Activated CD4-positive, alpha-beta T cell treated with anti-CD3 and anti-CD28 coated beads, Interleukin-2, amount 50 U/mL, for 16 hours (primary cell): ENCODE measurements at regions not wholly inside any gene's neighbourhood (a gene's known extent, or its start where the extent isn't known, plus 50 kb on each side); places are given as distances from the start of the nearest gene placed in this dataset.
"Not testable (repeated sequence)": the region's sequence is repeated elsewhere in the genome, so short reads cannot be mapped to it uniquely, and the experiment has no call there.

Experiments
- DNase-seq: peaks from one replicate; pipeline ENCODE4 v3.0.0-alpha.2; 2020

DNA sequence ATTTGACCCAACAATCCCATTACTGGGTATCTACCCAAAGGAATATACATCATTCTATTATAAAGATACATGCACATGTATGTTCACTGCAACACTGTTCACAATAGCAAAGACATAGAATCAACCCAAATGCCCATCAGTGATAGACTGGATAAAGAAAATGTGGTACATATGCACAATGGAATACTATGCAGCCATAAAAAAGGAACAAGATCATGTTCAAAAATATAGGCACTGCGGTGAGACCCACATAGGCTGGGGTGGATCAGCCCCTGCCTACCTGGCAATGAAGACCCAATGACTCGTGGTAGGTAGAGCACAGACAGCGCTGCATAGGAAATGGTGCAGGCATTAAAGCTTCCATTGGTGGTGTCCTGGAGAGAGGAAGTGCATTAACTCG is 88.6 kb upstream of the NFIL3 start:
- not testable (repeated sequence) for DNase-seq

DNA sequence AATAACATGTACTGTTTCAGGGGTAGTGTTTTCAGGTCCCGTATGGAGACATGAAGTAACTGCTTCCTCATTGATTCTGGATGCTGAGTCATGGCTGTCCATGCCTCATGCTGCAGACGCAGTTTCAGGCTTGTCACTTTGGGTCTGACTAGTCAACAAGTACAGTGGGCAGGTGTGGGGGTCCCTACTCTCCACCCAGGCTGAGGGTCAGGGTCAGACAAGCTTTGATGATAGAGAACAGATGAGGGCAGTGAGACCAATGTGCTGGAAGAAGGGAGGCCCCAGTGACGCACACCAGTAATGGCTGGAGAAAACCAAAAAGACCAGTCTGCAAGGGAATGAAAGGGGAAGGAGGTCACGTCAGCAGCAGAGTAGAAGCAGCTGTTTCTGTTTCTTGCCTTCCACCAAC is 80.0 kb upstream of the NFIL3 start:
- DNase-seq = no peak

DNA sequence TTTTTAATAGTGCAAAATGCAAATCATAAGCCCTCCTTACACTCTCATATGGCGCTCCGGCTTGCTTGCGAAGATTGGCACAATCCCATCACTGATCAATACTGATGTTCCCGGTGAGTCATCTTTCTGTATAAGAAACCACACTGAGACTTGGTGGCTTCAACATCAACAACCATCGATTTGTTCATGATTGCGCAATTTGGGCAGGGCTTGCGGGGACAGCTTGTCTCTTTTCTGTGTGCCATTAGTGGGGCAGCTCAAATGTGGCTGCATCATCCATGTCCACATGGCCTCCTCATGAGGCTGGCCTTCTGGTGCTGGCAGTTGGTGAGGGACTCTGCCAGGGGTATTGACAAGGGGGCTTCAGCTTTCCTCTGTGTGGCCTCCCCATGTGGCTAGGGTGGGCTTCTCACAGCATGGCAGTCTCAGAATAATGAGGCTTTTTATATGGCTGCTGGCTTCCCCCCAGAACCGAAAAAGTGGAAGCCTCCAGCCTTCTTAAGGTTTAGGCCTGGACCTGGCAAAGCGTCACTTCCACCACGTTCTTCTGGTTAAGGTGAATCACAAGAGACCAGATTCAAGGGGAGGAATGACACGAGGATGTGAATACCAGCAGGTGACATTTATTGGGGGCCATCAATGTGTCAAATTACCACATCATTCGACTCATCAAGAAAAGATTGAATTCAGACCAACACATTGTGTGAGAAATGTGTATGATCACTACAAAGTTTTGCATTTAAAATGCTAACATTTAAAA is 79.5 kb upstream of the NFIL3 start:
- DNase-seq = no peak

DNA sequence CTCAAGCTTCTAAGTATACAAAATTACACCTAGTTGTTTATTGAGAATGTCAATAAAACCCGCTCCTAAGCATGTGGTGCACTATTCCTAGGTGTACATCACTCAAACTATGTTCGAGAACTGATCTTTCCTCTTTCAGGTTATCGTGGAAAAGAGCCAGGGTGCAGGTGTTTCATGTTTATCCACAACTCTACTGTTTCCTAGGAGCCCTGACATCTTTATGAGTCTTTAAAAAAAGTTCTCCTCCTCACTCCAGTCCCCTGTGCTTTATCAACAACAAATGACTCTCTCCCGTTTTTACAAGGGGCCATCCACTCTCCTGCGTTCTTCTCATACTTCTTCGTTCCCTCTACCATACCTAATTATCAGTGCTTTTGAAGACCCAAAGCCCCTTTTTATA is 78.8 kb upstream of the NFIL3 start:
- DNase-seq = no peak

DNA sequence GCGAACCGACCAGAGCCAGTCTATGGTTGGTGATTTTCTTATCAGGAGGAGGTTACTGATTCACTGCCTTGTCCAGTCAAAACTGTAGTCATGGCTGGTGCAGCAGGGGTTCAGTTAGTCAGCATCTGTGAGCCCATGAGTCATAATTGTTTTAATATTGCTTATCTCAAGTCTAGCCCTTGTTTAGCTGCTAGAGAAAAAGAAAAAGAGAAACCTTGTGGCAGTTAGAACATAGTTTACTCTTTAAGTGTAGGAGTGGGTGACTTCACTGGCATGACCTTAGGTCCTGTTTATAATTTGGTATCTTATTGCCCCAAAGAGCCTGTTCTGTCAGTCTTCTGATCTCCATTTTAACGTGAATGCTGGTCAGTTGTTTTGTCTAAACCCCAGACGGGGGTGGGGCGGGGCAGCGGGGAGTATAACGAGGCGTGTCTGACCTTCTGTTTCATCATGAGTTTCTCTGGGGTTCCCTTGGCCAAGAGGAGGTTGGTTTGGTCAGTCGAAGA is 76.9 kb upstream of the NFIL3 start:
- DNase-seq = peak; percentile 80

DNA sequence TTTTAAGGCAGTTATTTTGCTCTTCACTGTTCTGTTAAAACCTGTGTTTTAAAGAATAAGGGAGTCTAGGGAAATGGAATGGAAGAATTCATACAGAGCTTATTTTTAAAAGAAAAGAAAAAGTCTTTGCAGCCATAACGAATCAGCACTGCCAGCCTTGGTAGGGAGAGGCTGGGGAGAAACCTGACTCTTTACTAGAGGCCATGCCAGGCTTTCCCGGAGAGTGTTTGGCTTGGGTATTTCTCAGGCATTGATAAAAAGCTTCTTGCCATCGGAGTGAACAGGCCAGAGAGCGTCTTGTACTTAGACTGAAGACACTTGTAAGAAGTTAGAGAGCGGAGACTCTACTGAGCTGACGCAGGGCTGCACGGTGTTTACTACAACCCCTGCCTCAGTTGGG is 72.7 kb upstream of the NFIL3 start:
- DNase-seq = no peak

DNA sequence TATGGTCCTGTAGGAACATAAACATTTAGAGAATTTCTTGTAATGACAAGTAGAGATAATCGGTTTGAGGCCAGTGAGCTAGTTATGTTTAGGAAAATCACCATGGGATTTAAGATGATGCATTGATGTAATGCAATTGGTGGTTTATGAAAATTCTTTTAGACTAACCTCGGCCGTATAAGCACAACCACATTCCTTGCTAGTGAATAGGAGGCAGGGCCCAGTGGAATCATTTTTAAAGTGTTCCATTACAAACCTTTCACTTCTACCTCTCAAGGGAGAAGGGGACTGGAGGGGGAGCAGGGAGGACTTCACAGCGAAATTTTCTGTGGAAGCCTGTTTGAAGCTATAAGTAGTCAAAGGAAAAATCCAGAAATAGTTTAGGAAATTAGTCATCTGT is 71.8 kb upstream of the NFIL3 start:
- no peak for DNase-seq

DNA sequence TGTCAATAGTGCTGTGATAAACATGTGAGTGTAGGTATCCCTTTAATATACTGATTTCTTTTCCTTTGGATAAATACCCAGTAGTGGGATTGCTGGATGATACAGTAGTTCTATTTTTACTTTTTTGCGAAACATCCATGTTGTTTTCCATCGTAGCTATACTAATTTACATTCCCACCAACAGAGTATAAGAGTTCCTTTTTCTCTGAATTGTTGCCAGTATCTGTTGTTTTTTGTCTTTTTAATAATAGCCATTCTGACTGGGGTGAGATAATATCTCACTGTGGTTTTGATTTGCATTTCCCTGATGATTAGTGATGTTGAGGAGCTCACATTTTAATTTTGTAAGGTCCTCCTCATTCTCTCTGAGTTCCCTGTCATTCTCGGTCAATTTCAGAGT is 71.1 kb upstream of the NFIL3 start:
- no peak for DNase-seq

DNA sequence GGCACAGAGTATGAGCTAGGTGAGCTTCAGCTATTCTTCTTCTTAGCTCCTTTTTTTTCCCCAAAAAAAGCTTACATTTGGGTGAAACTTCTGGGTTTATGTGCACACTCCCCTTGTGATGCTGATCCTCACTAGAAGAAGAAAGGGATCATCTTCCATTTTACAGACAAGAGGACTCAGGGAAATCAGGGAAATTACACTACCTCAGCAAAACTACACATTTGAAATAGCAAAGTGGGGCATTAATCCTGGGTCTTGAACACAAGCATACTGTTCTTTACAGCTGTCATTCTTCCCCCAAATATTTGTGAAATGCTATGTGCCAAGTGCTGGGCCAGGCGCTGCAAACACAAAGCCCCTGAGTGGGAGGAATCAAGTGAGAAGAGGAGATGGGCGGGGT is 68.6 kb upstream of the NFIL3 start:
- DNase-seq = no peak

DNA sequence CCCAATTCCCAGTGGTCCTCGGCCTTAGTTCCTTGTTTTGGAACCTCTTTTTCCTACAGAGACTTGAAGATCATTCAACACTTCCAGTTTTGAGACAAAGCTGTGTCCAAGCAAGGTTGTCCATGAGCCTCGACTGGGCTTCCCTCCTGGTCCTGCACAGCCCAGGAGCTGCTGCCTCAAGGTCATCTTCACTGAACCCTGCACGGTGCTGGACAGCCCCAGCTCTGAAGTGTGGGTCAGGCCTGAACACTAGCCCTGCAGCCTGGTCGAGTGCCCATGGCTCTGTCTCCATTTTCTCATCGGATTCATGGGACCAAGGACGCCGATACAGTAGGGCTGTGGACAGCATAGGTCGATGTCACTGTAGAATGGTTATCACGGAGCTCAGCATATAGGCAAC is 68.0 kb upstream of the NFIL3 start:
- DNase-seq = no peak

DNA sequence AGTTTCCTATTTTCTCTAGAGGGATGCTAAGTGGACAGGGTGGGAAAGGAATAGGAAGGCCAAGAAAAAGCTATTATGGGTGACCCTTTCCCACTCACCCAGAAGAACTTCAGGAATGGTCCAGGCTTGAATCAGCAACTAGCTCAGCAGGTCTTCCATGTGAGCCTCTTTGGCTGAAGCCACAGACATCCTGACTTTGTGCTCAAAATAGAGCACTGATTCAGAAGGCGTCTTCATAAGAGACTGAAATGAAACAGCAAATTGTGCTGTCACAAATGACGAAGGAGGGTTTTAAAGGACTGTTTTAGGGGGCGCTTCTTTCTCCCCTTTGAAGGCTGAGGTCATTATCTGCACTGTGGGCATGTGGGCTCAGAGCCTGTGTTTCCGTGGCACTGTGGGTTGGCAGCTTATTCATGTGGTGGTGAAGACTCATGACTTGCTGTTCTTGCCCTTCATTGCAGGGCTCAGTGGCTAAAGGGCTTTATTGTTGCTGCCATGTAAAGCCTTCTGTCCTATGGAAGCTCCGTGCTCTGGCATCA is 65.8 kb upstream of the NFIL3 start:
- DNase-seq = peak; percentile 7

DNA sequence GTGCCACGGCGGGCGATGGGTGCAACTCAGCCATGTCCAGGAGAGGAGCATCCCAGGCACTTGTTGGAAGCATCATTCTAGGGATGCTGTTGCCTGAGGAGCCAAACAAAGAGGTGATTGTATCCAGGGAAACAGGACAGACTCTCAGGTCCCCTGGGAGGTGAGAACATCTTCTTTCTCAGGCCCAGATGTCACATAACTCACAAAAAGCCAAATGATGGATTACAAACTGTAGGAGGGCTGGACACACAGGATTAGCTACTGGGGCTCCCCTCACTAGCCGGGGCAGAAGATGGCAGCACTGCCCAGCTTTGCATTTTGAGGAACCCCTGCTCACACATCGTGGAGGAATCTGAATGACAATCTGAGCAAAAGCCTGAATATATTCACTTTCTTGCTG is 64.7 kb upstream of the NFIL3 start:
- no peak for DNase-seq

DNA sequence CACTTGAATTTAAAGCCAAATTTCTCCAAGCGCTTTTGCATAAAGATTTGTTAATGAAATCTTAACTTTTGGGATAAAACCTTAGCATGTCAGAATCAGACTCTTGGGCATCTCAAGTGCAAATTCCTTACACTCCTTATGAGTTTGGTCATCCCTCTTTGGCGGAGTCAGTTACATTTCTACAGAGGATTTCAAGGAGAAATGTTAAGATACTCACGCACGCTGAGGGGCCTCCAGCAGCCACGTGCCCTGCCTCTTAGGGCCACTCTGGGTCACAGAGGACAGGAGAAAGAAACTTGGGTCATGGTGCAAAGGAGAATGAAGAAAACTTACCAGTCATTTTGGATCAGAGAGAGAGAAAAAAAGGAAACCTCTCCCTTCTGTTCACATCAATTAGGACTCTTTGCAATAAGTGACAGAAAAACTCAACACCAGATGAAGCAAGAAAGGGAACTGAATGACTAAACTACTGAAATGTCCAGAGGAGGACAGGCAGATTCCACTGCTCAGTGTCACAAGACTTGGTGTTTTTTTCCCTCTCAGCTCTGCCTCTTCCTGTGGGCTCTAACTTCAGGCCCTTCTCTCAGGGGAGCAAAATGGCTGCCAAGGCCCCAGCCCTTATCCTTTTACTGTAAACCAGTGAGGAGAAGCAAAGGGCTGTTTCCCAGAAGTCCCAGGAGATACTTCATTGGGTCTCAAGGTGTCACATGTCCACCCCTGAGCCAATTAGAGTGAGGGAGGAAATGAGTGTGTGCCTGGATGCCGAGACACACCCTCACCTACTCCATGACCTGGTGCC is 63.3 kb upstream of the NFIL3 start:
- no peak for DNase-seq

DNA sequence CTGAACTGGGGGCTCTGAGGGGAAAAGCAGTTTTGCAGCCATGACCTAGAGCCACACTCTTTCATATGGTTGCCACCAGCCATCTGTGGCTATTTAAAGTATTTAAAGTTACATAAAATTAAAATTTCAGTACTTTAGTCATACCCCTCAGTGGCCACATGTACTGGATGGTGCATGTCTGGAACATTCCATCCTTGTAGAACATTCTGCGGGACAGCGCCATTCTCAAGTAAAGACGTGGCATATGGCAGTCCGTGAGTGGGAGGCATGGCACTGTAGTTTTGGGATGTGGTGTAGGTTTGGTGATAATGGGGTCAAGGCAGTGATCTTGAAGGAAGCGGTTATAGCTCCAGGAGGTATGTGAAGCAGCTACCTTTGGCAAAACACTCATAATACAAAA is 61.4 kb upstream of the NFIL3 start:
- DNase-seq = no peak

DNA sequence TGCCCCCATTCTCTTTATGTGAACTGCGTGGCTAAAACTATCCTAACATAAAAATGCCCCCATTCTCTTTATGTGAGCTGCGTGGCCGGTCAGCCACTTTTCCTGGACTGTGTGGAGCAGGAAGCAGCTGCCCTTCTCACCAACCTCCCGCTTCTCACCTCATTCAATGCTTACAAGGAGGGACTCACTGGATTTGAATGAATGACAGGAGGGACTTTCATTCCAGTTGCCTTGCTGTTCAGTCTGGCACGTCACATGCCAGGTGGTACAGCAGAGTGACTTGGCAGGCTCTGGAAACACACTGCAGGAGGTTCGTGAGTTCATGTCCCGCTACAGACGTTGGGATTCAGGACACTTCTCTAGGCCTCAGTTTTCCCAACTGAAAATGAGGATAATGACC is 60.2 kb upstream of the NFIL3 start:
- DNase-seq = no peak

DNA sequence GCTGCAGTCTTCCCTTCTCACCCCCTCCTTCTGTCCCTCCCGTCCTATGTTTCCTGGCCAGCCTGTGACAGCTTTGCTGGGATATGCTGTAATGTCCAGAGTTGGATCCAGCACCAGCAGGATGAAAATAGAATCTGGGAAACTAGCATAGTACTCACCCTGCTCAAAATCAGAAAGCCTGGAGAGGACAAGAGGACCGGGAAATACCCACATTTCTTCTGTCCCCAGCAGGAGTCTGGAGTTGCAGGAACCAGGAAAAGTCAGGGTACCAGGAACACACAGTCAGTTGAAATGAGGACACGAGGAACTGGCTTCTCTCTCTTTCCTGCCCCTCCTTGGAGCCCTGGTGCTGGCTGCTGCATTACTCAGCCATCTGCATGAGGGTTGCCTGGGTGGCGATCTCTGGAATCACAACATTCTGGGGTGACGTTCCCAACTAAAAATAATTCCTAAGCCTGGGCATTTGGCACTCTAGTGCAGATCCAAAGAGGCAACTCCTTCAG is 59.6 kb upstream of the NFIL3 start:
- no peak for DNase-seq

DNA sequence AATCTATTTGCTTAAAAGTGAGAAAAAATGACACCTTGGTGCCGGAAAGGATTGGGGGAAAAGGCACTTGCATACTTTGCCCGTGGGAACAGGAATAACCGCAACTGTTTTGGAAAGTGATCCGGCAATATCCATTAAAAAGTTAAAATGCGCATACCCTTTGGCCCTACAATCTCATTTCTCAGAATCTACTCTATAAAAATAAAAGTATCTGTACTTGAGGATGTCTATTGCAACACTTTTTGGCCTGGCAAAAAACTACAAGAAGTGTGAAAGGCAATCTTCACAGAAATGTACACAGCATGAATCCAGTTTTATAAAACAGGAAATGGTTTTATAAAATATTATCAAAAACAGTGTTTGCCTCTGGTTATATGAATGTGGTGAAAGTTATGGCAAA is 58.3 kb upstream of the NFIL3 start:
- DNase-seq = no peak

DNA sequence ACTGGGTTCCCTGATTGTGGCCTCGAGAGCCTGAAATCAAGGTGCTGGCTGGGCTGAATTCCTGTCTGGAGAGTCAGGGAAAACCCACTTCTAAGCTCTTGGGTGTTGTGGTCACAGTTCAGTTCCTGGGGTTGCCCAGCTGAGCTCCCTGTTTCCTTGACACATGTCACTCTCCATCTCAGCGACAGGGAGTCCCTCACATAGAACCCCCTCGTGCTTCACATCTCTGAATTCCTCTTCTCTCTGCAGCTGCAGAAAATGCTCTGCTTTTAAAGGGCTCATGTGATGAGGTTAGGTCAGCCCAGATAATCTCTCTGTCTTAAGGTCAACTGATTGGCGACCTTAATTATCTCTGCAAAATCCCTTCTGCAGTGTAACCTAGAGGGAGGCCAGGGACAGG is 53.5 kb upstream of the NFIL3 start:
- no peak for DNase-seq

DNA sequence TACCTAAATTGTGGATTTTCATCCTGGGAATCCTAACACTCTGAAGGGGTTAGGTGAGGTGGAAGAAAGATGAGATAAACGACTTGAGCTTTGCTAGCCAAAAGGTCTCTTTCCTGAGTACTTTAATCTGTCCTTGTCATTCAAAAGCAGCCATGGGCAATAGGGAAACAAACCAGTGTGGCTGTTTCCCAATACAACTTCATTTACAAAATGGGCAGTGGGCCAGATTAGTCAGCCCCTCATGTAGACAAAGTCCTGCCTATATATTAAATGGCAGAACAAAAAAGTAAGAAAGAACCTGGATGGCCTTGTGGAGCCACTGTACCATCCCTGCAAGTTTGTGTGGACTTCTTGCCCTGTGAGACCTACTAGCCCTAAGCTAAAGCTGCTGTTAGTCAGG is 51.0 kb upstream of the NFIL3 start:
- no peak for DNase-seq
